ENCODE measurements at regions not wholly inside any gene's neighbourhood (a gene's known extent, or its start where the extent isn't known, plus 50 kb on each side); places are given as distances from the start of the nearest gene placed in this dataset.

DNA sequence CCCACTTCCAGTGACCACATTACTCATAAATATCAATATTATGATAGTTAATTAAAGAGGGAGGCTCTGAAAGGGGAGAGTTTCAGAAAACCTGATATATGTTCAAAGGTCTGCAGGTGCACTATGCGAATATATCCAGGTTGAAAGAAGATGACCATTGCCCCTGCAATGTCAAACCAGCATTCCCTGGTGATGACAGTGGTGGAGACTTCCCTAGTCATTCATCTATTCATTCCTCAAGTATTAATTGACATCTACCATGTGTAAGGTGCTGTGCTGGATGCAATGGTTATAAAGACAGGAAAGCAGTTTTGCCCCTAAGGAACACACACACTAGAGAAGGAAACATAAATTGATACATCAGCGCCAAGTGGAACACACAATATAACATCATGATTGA, 588.3 kb upstream of the KCNMB2 start:
- TF ChIP-seq, protein P1, sequence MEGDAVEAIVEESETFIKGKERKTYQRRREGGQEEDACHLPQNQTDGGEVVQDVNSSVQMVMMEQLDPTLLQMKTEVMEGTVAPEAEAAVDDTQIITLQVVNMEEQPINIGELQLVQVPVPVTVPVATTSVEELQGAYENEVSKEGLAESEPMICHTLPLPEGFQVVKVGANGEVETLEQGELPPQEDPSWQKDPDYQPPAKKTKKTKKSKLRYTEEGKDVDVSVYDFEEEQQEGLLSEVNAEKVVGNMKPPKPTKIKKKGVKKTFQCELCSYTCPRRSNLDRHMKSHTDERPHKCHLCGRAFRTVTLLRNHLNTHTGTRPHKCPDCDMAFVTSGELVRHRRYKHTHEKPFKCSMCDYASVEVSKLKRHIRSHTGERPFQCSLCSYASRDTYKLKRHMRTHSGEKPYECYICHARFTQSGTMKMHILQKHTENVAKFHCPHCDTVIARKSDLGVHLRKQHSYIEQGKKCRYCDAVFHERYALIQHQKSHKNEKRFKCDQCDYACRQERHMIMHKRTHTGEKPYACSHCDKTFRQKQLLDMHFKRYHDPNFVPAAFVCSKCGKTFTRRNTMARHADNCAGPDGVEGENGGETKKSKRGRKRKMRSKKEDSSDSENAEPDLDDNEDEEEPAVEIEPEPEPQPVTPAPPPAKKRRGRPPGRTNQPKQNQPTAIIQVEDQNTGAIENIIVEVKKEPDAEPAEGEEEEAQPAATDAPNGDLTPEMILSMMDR (conservative IDR thresholded peaks at IDR 0.05 in 1 of 2, IDR thresholded peaks at IDR 0.05 in 1 of 2; ENCODE audit: extremely low read depth in 1 of 2, insufficient read depth in 1 of 2, low read depth in 1 of 2, low read length in 2 of 2): no peak
- TF ChIP-seq EZH2 (IDR thresholded peaks at IDR 0.05; ENCODE audit: borderline replicate concordance, low read length): no peak

All from mammary epithelial cell (primary cell).